IMR-90 (cell line): ENCODE measurements at regions not wholly inside any gene's neighbourhood (a gene's known extent, or its start where the extent isn't known, plus 50 kb on each side); places are given as distances from the start of the nearest gene placed in this dataset.

Experiments
- ATAC-seq: fragments of 200-7000 bp; cut with Tn5 transposase; 2 replicates; pipeline ENCODE4 v1.9.1; 2020; ENCODE audit warnings: low read depth, mild to moderate bottlenecking, moderate library complexity
- BruUV-seq: library from RNA; stranded (reverse); fragments of 400-500 nt; replicated peaks from 2 replicates; lab custom pipeline; 2021; lab: Mats Ljungman, UMichigan
- CTCF ChIA-PET: fragments of 300-600 bp; formaldehyde crosslinking; extraction: SDS; loops from one replicate; lab custom pipeline; 2021; ENCODE audit warnings: antibody characterized with exemption; lab: Yijun Ruan, JAX
- POLR2A ChIA-PET: fragments of 300-600 bp; sonication (Branson Sonifier 250); formaldehyde crosslinking; loops from one replicate; lab custom pipeline; 2022; ENCODE audit warnings: antibody characterized with exemption; ENCODE audit not compliant: unreplicated experiment; lab: Charles Lee
- DNase-seq: peaks from one replicate; pipeline ENCODE4 v3.0.0; 2013
- H2AFZ ChIP-seq: replicated peaks from 2 replicates; pipeline ENCODE3; 2013; ENCODE audit warnings: low read length, mild to moderate bottlenecking; ENCODE audit not compliant: poor library complexity
- H2AK5ac ChIP-seq: 2 replicates; pipeline ENCODE4 v1.6.1; 2013; ENCODE audit warnings: low read depth, low read length, inconsistent platforms
- H2AK9ac ChIP-seq: replicated peaks from 2 replicates; pipeline ENCODE3; 2013; ENCODE audit warnings: mild to moderate bottlenecking, low read depth, low read length, moderate library complexity; ENCODE audit not compliant: poor library complexity
- H2BK120ac ChIP-seq: 2 replicates; pipeline ENCODE4 v1.6.1; 2013; ENCODE audit warnings: low read depth, low read length, inconsistent platforms
- H2BK15ac ChIP-seq: 3 replicates; pipeline ENCODE4 v1.6.1; 2013; ENCODE audit warnings: low read depth, low read length, inconsistent platforms
- H2BK20ac ChIP-seq: 2 replicates; pipeline ENCODE4 v1.6.1; 2013; ENCODE audit warnings: low read depth, mild to moderate bottlenecking, inconsistent platforms, low read length, moderate library complexity
- H2BK5ac ChIP-seq: 2 replicates; pipeline ENCODE4 v1.6.1; 2013; ENCODE audit warnings: mild to moderate bottlenecking, low read depth, low read length, inconsistent platforms; ENCODE audit not compliant: poor library complexity, severe bottlenecking
- H3K14ac ChIP-seq: replicated peaks from 2 replicates; pipeline ENCODE4 v1.6.1; 2013; ENCODE audit warnings: low read depth, low read length, inconsistent platforms
- H3K18ac ChIP-seq: 2 replicates; pipeline ENCODE4 v1.6.1; 2013; ENCODE audit warnings: low read depth, low read length, control low read depth
- H3K23ac ChIP-seq: 2 replicates; pipeline ENCODE4 v1.6.1; 2013; ENCODE audit warnings: low read depth, low read length, inconsistent platforms
- H3K27ac ChIP-seq: 2 replicates; pipeline ENCODE4 v1.5.1; 2013; ENCODE audit warnings: mild to moderate bottlenecking, control low read depth, low read length; ENCODE audit not compliant: insufficient read depth
- H3K27me3 ChIP-seq: 2 replicates; pipeline ENCODE4 v1.6.1; 2013; ENCODE audit warnings: low read length; ENCODE audit not compliant: control insufficient read depth, insufficient read depth
- H3K36me3 ChIP-seq: 2 replicates; pipeline ENCODE4 v1.6.1; 2013; ENCODE audit warnings: low read length, mixed read lengths; ENCODE audit not compliant: control insufficient read depth, insufficient read depth
- H3K4ac ChIP-seq: 2 replicates; pipeline ENCODE4 v1.6.1; 2013; ENCODE audit warnings: low read depth, low read length, inconsistent platforms
- H3K4me1 ChIP-seq: 2 replicates; pipeline ENCODE4 v1.6.1; 2013; ENCODE audit warnings: low read length, mixed read lengths; ENCODE audit not compliant: control insufficient read depth, insufficient read depth
- H3K4me2 ChIP-seq: 2 replicates; pipeline ENCODE4 v1.6.1; 2013; ENCODE audit warnings: low read depth, mild to moderate bottlenecking, control low read depth, low read length, moderate library complexity
- H3K4me3 ChIP-seq: 2 replicates; pipeline ENCODE4 v1.5.1; 2013; ENCODE audit warnings: low read depth, mild to moderate bottlenecking, control low read depth, low read length, moderate library complexity; ENCODE audit not compliant: insufficient read depth
- H3K56ac ChIP-seq: 2 replicates; pipeline ENCODE4 v1.6.1; 2013; ENCODE audit warnings: low read length, inconsistent platforms; ENCODE audit not compliant: insufficient read depth; ENCODE audit errors: extremely low read depth
- H3K79me1 ChIP-seq, 2 experiments: 2 replicates each; pipeline ENCODE4 v1.6.1; 2013; ENCODE audit warnings: low read length in 2 of 2, inconsistent platforms in 1 of 2, low read depth in 1 of 2
- H3K9ac ChIP-seq: 2 replicates; pipeline ENCODE4 v1.6.1; 2013; ENCODE audit warnings: low read depth, low read length, control low read depth
- H3K9me1 ChIP-seq: 2 replicates; pipeline ENCODE4 v1.6.1; 2013; ENCODE audit warnings: low read length, inconsistent platforms; ENCODE audit not compliant: insufficient read depth
- H3K9me3 ChIP-seq: 2 replicates; pipeline ENCODE4 v1.6.1; 2013; ENCODE audit warnings: low read length; ENCODE audit not compliant: control insufficient read depth, insufficient read depth
- H4K20me1 ChIP-seq: 2 replicates; pipeline ENCODE4 v1.6.1; 2013; ENCODE audit warnings: low read length, inconsistent platforms; ENCODE audit not compliant: insufficient read depth
- H4K5ac ChIP-seq: 2 replicates; pipeline ENCODE4 v1.6.1; 2013; ENCODE audit warnings: mild to moderate bottlenecking, low read depth, low read length, control low read depth
- H4K8ac ChIP-seq, 2 experiments: 2 replicates each; pipeline ENCODE4 v1.6.1; 2013; ENCODE audit warnings: low read depth in 2 of 2, low read length in 2 of 2, control low read depth in 1 of 2, inconsistent platforms in 1 of 2
- H4K91ac ChIP-seq: 2 replicates; pipeline ENCODE4 v1.6.1; 2013; ENCODE audit warnings: low read depth, low read length, inconsistent platforms; ENCODE audit not compliant: insufficient read depth
- CEBPB ChIP-seq: IDR thresholded peaks from 2 replicates; pipeline ENCODE4 v1.6.1; 2012; ENCODE audit warnings: low read depth, low read length, improper control_type of control experiment
- CHD1 ChIP-seq: IDR thresholded peaks from 2 replicates; pipeline ENCODE4 v1.6.1; 2012; ENCODE audit warnings: low read depth, low read length, improper control_type of control experiment
- ELK1 ChIP-seq: fragments of 150-350 bp; IDR thresholded peaks from 2 replicates; pipeline ENCODE4 v1.6.1; 2016; ENCODE audit warnings: low read depth, mild to moderate bottlenecking, low read length, moderate library complexity, borderline replicate concordance
- FOS ChIP-seq: fragments of 150-350 bp; IDR thresholded peaks from 2 replicates; pipeline ENCODE4 v1.6.1; 2016; ENCODE audit warnings: low read depth, low read length
- MAZ ChIP-seq: IDR thresholded peaks from 2 replicates; pipeline ENCODE4 v1.6.1; 2012; ENCODE audit warnings: low read depth, mild to moderate bottlenecking, low read length, improper control_type of control experiment, moderate library complexity, borderline replicate concordance
- MXI1 ChIP-seq: IDR thresholded peaks from 2 replicates; pipeline ENCODE4 v1.6.1; 2012; ENCODE audit warnings: low read depth, mild to moderate bottlenecking, low read length, moderate library complexity, borderline replicate concordance
- NFE2L2 ChIP-seq: fragments of 150-350 bp; IDR thresholded peaks from 2 replicates; pipeline ENCODE4 v1.6.1; 2016; ENCODE audit warnings: low read depth, mild to moderate bottlenecking, low read length
- POLR2A ChIP-seq: IDR thresholded peaks from 2 replicates; pipeline ENCODE4 v1.6.1; 2012; ENCODE audit warnings: mild to moderate bottlenecking, low read depth, low read length
- RAD21 ChIP-seq: IDR thresholded peaks from 2 replicates; pipeline ENCODE4 v1.6.1; 2012; ENCODE audit warnings: low read length, improper control_type of control experiment
- RCOR1 ChIP-seq: IDR thresholded peaks from 2 replicates; pipeline ENCODE4 v1.6.1; 2012; ENCODE audit warnings: mild to moderate bottlenecking, low read length, improper control_type of control experiment; ENCODE audit not compliant: insufficient replicate concordance
- RFX5 ChIP-seq: IDR thresholded peaks from 2 replicates; pipeline ENCODE4 v1.8.0; 2012; ENCODE audit warnings: low read depth, mild to moderate bottlenecking, low read length, moderate library complexity
- SMC3 ChIP-seq: fragments of 150-350 bp; IDR thresholded peaks from 2 replicates; pipeline ENCODE4 v1.6.1; 2016; ENCODE audit warnings: low read depth, mild to moderate bottlenecking, antibody characterized with exemption, low read length, moderate library complexity
- USF2 ChIP-seq: fragments of 150-350 bp; IDR thresholded peaks from 2 replicates; pipeline ENCODE4 v1.6.1; 2017; ENCODE audit warnings: mild to moderate bottlenecking, antibody characterized with exemption, low read length, low read depth
- WGBS, 2 experiments: methylation state at CpG; one replicate each; pipeline versions ENCODE4 v1.1.5 to v1.1.7; 2013; ENCODE audit warnings: missing lambda C conversion rate in 2 of 2; ENCODE audit not compliant: insufficient read length in 1 of 2; ENCODE audit errors: extremely low coverage in 2 of 2; 5-methylcytosine and 5-hydroxymethylcytosine counted together
- dilution Hi-C: fragments of 300-500 bp; cut with HindIII; formaldehyde crosslinking; loops from one replicate; pipeline ENCODE4 v1.14.3; 2018; ENCODE audit warnings: low sequenced_read_pairs; ENCODE audit not compliant: unreplicated experiment
- in situ Hi-C: fragments of 300-500 bp; cut with MboI; formaldehyde crosslinking; loops from 3 replicates; pipeline ENCODE4 v1.14.3; 2019; ENCODE audit warnings: low sequenced_read_pairs, inconsistent platforms, mixed read lengths
- intact Hi-C: fragments of 100-400 bp; cut with micrococcal nuclease; formaldehyde crosslinking; loops from 2 replicates; pipeline ENCODE4 v1.10.0; 2022

GRCh38 chr5:124924729-124925128 is 178.3 kb upstream of the ZNF608 start:
- H3K27me3 ChIP-seq, result no peaks in the 10 kb centered on the region
- intact Hi-C loops (no loop called here), in situ Hi-C loops (no loop called here), dilution Hi-C loops (no loop called here)
- no peak overlapping the region for H2AFZ ChIP-seq
- TF ChIP-seq USF2, result no peak
- TF ChIP-seq CHD1, result no peak
- no peak for TF ChIP-seq NFE2L2
- TF ChIP-seq SMC3, result no peak
- no peak for TF ChIP-seq POLR2A
- TF ChIP-seq RCOR1, result no peak
- TF ChIP-seq MXI1, result no peak
- TF ChIP-seq RFX5, result no peak
- TF ChIP-seq MAZ, result no peak
- no peak for TF ChIP-seq CEBPB
- TF ChIP-seq ELK1, result no peak
- TF ChIP-seq RAD21, result no peak
- no peak for TF ChIP-seq FOS
- ChIA-PET POLR2A (no interaction called here), CTCF (no interaction called here)
- no peaks in the 10 kb centered on the region; the same call in 1 of the 2 replicates for H3K4me1 ChIP-seq
- H3K9me1 ChIP-seq, result no peaks in the 10 kb centered on the region
- no peak overlapping the region for H2BK20ac ChIP-seq
- no peak overlapping the region for H3K4ac ChIP-seq
- H2AK9ac ChIP-seq, result no peak overlapping the region
- H2BK15ac ChIP-seq, result no peak overlapping the region
- H3K79me1 ChIP-seq, result no peaks in the 10 kb centered on the region
- no peak overlapping the region for H3K18ac ChIP-seq
- H3K23ac ChIP-seq, result no peak overlapping the region
- H3K14ac ChIP-seq, result no peak overlapping the region
- ATAC-seq, result no peak
- H2BK5ac ChIP-seq, result no peak overlapping the region
- H3K27ac ChIP-seq, result no peak overlapping the region
- BruUV-seq, result no TSS peak
- H4K91ac ChIP-seq, result no peak overlapping the region
- no peak overlapping the region for H2BK120ac ChIP-seq
- no peak overlapping the region for H3K9ac ChIP-seq
- H4K8ac ChIP-seq, result no peak overlapping the region
- DNase-seq, result no peak
- no peak overlapping the region for H3K4me3 ChIP-seq
- peaks cover 4% of the 10 kb centered on the region for H3K9me3 ChIP-seq
- H3K36me3 ChIP-seq, result no peaks in the 10 kb centered on the region
- H3K4me2 ChIP-seq, result no peak overlapping the region
- no peak overlapping the region for H3K56ac ChIP-seq
- no CpG with 5 or more reads among the region's 1 CpG for WGBS, 2 experiments
- no peak overlapping the region for H2AK5ac ChIP-seq
- H4K5ac ChIP-seq, result no peak overlapping the region
- no peaks in the 10 kb centered on the region for H4K20me1 ChIP-seq
